Esophagus squamous epithelium (tissue), 4 donors: ENCODE measurements at regions not wholly inside any gene's neighbourhood (a gene's known extent, or its start where the extent isn't known, plus 50 kb on each side); places are given as distances from the start of the nearest gene placed in this dataset.

Source experiments
- POLR2A ChIP-seq, 4 donors: fragments of 450-650 bp; IDR thresholded peaks; one replicate each; pipeline ENCODE4 v1.6.1; 2017; ENCODE audit warnings: antibody characterized with exemption in 4 of 4, mild to moderate bottlenecking in 4 of 4, moderate library complexity in 3 of 4
- TF ChIP-seq, protein P1 (sequence below), 6 experiments: fragments of 450-650 bp in 4 of 6; fragments of 200-600 bp in 2 of 6; sonication (generic) in 2 of 6; IDR thresholded peaks; one replicate each; pipeline ENCODE4 v1.5.1; 2016 to 2019; ENCODE audit warnings: antibody characterized with exemption in 6 of 6, mild to moderate bottlenecking in 4 of 6, moderate library complexity in 4 of 6

DNA sequence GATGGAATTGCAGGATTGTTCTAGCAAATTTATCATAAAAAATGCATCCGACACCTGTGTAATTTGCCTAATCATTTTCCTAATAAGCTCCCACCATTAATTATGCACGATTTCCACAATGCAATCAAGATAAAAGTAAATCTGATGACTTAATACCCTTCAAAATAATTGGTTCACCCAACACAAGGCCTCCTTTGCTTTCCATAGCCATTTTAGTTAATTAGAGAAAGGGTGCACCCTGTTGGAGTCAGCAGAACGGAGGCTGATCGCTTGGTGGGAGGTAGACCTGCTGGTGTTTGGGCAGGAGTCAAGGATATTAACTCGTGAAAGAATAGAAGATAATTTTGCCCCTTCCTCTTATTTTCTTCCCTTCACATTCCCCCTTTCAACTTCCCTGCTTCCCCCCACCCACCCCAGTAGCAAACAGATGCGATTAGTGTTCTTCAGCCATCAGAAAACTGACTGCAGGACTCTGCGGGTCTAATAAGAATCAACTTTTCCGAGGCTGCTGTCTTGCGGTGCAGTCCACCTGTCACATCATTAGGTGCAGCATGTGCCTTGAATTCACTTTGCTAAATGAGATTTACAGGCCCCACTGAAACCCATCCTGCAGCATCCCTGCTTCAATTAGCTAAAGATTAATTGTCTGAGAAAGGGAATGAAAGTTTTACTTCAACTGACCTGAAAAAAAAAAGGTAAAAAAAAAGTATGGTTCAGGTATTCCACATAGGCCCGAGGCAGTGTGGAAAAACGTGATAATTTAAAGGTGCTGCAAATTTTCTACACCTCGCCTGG is 553.7 kb upstream of the LMO3 start:
- TF ChIP-seq, protein P1, sequence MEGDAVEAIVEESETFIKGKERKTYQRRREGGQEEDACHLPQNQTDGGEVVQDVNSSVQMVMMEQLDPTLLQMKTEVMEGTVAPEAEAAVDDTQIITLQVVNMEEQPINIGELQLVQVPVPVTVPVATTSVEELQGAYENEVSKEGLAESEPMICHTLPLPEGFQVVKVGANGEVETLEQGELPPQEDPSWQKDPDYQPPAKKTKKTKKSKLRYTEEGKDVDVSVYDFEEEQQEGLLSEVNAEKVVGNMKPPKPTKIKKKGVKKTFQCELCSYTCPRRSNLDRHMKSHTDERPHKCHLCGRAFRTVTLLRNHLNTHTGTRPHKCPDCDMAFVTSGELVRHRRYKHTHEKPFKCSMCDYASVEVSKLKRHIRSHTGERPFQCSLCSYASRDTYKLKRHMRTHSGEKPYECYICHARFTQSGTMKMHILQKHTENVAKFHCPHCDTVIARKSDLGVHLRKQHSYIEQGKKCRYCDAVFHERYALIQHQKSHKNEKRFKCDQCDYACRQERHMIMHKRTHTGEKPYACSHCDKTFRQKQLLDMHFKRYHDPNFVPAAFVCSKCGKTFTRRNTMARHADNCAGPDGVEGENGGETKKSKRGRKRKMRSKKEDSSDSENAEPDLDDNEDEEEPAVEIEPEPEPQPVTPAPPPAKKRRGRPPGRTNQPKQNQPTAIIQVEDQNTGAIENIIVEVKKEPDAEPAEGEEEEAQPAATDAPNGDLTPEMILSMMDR (IDR thresholded peaks at IDR 0.05), result no peak
- no peak for TF ChIP-seq POLR2A (IDR thresholded peaks at IDR 0.05)
